ENCODE measurements at regions not wholly inside any gene's neighbourhood (a gene's known extent, or its start where the extent isn't known, plus 50 kb on each side); places are given as distances from the start of the nearest gene placed in this dataset.

- Histone ChIP-seq H2AK5ac (ENCODE audit: low read depth, low read length) (no peak overlapping the region), H3K14ac (ENCODE audit: insufficient read length) (no peak overlapping the region), H2BK5ac (ENCODE audit: low read depth, low read length) (no peak overlapping the region), H4K8ac (ENCODE audit: extremely low read depth, insufficient read depth, low read length) (no peak overlapping the region), H4K20me1 (replicated peaks in 1 of 2; ENCODE audit: control insufficient read depth in 1 of 2, insufficient read depth in 2 of 2, low read length in 2 of 2) (no peaks in the 10 kb centered on the region), H3K9ac (replicated peaks in 1 of 4; ENCODE audit: extremely low read depth in 1 of 4, low read depth in 3 of 4, low read length in 3 of 4) (no peak overlapping the region), H4K91ac (replicated peaks; ENCODE audit: insufficient read length, low read length) (no peak overlapping the region), H3K27ac (ENCODE audit: low read depth, low read length) (no peak overlapping the region), H3K79me2 (ENCODE audit: control insufficient read depth in 1 of 2, insufficient read depth in 2 of 2, low read length in 2 of 2) (no peaks in the 10 kb centered on the region), H3K23ac (ENCODE audit: insufficient read length) (no peak overlapping the region), H3K18ac (ENCODE audit: extremely low read depth, low read length) (no peak overlapping the region), H3K4ac (replicated peaks; ENCODE audit: insufficient read length, low read depth, low read length) (no peak overlapping the region), H3K79me1 (ENCODE audit: low read depth, low read length) (no peaks in the 10 kb centered on the region), H3K4me2 (ENCODE audit: insufficient read depth in 1 of 2, low read depth in 2 of 2, low read length in 2 of 2) (no peak overlapping the region), H4K5ac (ENCODE audit: insufficient read length, low read depth, low read length) (no peak overlapping the region), H3K23me2 (ENCODE audit: low read depth, low read length) (no peaks in the 10 kb centered on the region), H3K9me3 (ENCODE audit: insufficient read depth in 2 of 2, low read depth in 1 of 2, low read length in 1 of 2) (no peaks in the 10 kb centered on the region), H3K4me3 (ENCODE audit: extremely low read depth in 1 of 4, insufficient read depth in 2 of 4, low read depth in 3 of 4, low read length in 4 of 4) (no peak overlapping the region), H3K27me3 (replicated peaks in 1 of 4; ENCODE audit: control insufficient read depth in 3 of 4, extremely low read depth in 1 of 4, insufficient read depth in 3 of 4, low read length in 3 of 4) (no peaks in the 10 kb centered on the region), H2BK20ac (ENCODE audit: low read length) (no peak overlapping the region), H2BK12ac (ENCODE audit: low read depth, low read length) (no peak overlapping the region), H3K56ac (replicated peaks; ENCODE audit: insufficient read length, low read depth, low read length) (no peak overlapping the region), H2AFZ (ENCODE audit: low read length) (no peak overlapping the region), H2BK15ac (ENCODE audit: low read length) (no peak overlapping the region), H3K4me1 (replicated peaks in 1 of 4; ENCODE audit: control insufficient read depth in 3 of 4, insufficient read depth in 4 of 4, low read length in 3 of 4) (no peaks in the 10 kb centered on the region), H2BK120ac (replicated peaks; ENCODE audit: low read depth, low read length) (no peak overlapping the region), H3K36me3 (ENCODE audit: control insufficient read depth in 2 of 4, insufficient read depth in 4 of 4, low read length in 3 of 4) (no peaks in the 10 kb centered on the region)
- FAIRE-seq, result no peak
- TF ChIP-seq BCL11A (IDR thresholded peaks at IDR 0.05; ENCODE audit: low read depth in 2 of 2, low read length in 2 of 2) (no peak), RXRA (IDR thresholded peaks at IDR 0.05; ENCODE audit: insufficient read depth, low read depth, low read length) (no peak), GABPA (IDR thresholded peaks at IDR 0.05; ENCODE audit: borderline replicate concordance, insufficient read depth, low read length) (no peak), KDM5A (IDR thresholded peaks at IDR 0.05; ENCODE audit: low read length) (no peak), POU5F1 (IDR thresholded peaks at IDR 0.05; ENCODE audit: low read depth, low read length) (no peak)
- POLR2A ChIA-PET (ENCODE audit: partially characterized antibody), result no interaction called here
- 93% methylated on average over 1 of the region's 1 CpG; no CpG with 5 or more reads in 1 of the 2 experiments for WGBS, 2 experiments (ENCODE audit: extremely low coverage in 1 of 2, insufficient coverage in 1 of 2, insufficient read length in 1 of 2, insufficient replicate concordance in 2 of 2, low coverage in 1 of 2, low lambda C conversion rate in 2 of 2, missing lambda C conversion rate in 1 of 2)
- CTCF ChIA-PET (ENCODE audit: partially characterized antibody), result no interaction called here
- no peak for DNase-seq (ENCODE audit: low read depth in 1 of 2, low spot score in 2 of 2)
Measured at GRCh38 chr9:78881295-78881694, 584.4 kb downstream of the PSAT1 start.
